H1 (cell line): ENCODE measurements at regions not wholly inside any gene's neighbourhood (a gene's known extent, or its start where the extent isn't known, plus 50 kb on each side); places are given as distances from the start of the nearest gene placed in this dataset.

ENCODE experiments used
- CTCF ChIA-PET: fragments of 300-600 bp; sonication (Branson Sonifier 250); formaldehyde crosslinking; loops from one replicate; lab custom pipeline; 2021; ENCODE audit not compliant: partially characterized antibody; lab: Charles Lee
- POLR2A ChIA-PET: fragments of 300-600 bp; sonication (Branson Sonifier 250); formaldehyde crosslinking; loops from one replicate; lab custom pipeline; 2021; ENCODE audit warnings: inconsistent platforms; ENCODE audit not compliant: partially characterized antibody; lab: Charles Lee
- DNase-seq, 2 experiments: peaks; one replicate each; pipeline versions ENCODE4 v3.0.0 to v3.0.0-alpha.2; 2010 to 2022; ENCODE audit warnings: low spot score in 2 of 2, low read depth in 1 of 2, mixed read lengths in 1 of 2
- FAIRE-seq: peaks from 2 replicates; lab custom pipeline; 2011; peaks lifted over from hg19 to GRCh38; lab: Jason Lieb, UNC
- H2AFZ ChIP-seq: 2 replicates; pipeline ENCODE4 v1.8.1; 2012; ENCODE audit warnings: low read length, inconsistent platforms
- H2AK5ac ChIP-seq: 2 replicates; pipeline ENCODE4 v1.6.1; 2013; ENCODE audit warnings: low read depth, low read length
- H2BK120ac ChIP-seq: replicated peaks from 2 replicates; pipeline ENCODE3; 2013; ENCODE audit warnings: low read depth, low read length, inconsistent platforms
- H2BK12ac ChIP-seq: 2 replicates; pipeline ENCODE4 v1.6.1; 2013; ENCODE audit warnings: low read depth, low read length
- H2BK15ac ChIP-seq: 2 replicates; pipeline ENCODE4 v1.6.1; 2013; ENCODE audit warnings: low read length
- H2BK20ac ChIP-seq: 2 replicates; pipeline ENCODE4 v1.6.1; 2013; ENCODE audit warnings: low read length
- H2BK5ac ChIP-seq: 2 replicates; pipeline ENCODE4 v1.6.1; 2013; ENCODE audit warnings: low read depth, low read length
- H3K14ac ChIP-seq: 2 replicates; pipeline ENCODE4 v1.6.1; 2013; ENCODE audit warnings: inconsistent platforms; ENCODE audit not compliant: insufficient read length
- H3K18ac ChIP-seq: 2 replicates; pipeline ENCODE4 v1.6.1; 2013; ENCODE audit warnings: low read length; ENCODE audit errors: extremely low read depth
- H3K23ac ChIP-seq: 2 replicates; pipeline ENCODE4 v1.6.1; 2013; ENCODE audit warnings: inconsistent platforms; ENCODE audit not compliant: insufficient read length
- H3K23me2 ChIP-seq: 2 replicates; pipeline ENCODE4 v1.6.1; 2013; ENCODE audit warnings: low read depth, low read length
- H3K27ac ChIP-seq: 2 replicates; pipeline ENCODE4 v1.6.1; 2011; ENCODE audit warnings: low read depth, low read length, inconsistent platforms
- H3K27me3 ChIP-seq, 4 experiments: replicated peaks in 1 of 4; 1 replicate in 1 of 4; 2 replicates in 3 of 4; pipeline versions ENCODE4 v1.6.1 to v1.8.1; 2011 to 2013; ENCODE audit warnings: low read length in 3 of 4, mild to moderate bottlenecking in 3 of 4, inconsistent platforms in 2 of 4, mixed read lengths in 2 of 4, moderate library complexity in 1 of 4; ENCODE audit not compliant: control insufficient read depth in 3 of 4, insufficient read depth in 3 of 4; ENCODE audit errors: extremely low read depth in 1 of 4
- H3K36me3 ChIP-seq, 4 experiments: 2 replicates each; pipeline versions ENCODE4 v1.6.1 to v1.8.1; 2011 to 2013; ENCODE audit warnings: mild to moderate bottlenecking in 4 of 4, low read length in 3 of 4, moderate library complexity in 2 of 4, control low read depth in 1 of 4, inconsistent platforms in 1 of 4; ENCODE audit not compliant: insufficient read depth in 4 of 4, control insufficient read depth in 2 of 4
- H3K4ac ChIP-seq: replicated peaks from 2 replicates; pipeline ENCODE3; 2013; ENCODE audit warnings: low read length, low read depth, mixed read lengths, inconsistent platforms; ENCODE audit not compliant: insufficient read length
- H3K4me1 ChIP-seq, 4 experiments: replicated peaks in 1 of 4; 1 replicate in 1 of 4; 2 replicates in 3 of 4; pipeline versions ENCODE4 v1.6.1 to v1.8.1; 2011 to 2013; ENCODE audit warnings: low read length in 3 of 4, inconsistent platforms in 2 of 4, mixed read lengths in 1 of 4; ENCODE audit not compliant: insufficient read depth in 4 of 4, control insufficient read depth in 3 of 4
- H3K4me2 ChIP-seq, 2 experiments: 2 replicates each; pipeline versions ENCODE4 v1.6.1 to v1.8.1; 2011 to 2013; ENCODE audit warnings: low read depth in 2 of 2, low read length in 2 of 2, control low read depth in 1 of 2, inconsistent platforms in 1 of 2, mild to moderate bottlenecking in 1 of 2; ENCODE audit not compliant: insufficient read depth in 1 of 2
- H3K4me3 ChIP-seq, 4 experiments: fragments of 200-600, 300-600 bp in 1 of 4; sonication (generic), shearing (Covaris generic), sonication (Bioruptor Twin) in 1 of 4; 2 replicates each; pipeline versions ENCODE4 v1.5.1 to v1.8.1; 2011 to 2016; ENCODE audit warnings: low read length in 4 of 4, low read depth in 3 of 4, control low read depth in 2 of 4, inconsistent platforms in 2 of 4, mild to moderate bottlenecking in 2 of 4, mixed read lengths in 1 of 4, moderate library complexity in 1 of 4; ENCODE audit not compliant: insufficient read depth in 2 of 4; ENCODE audit errors: extremely low read depth in 1 of 4
- H3K56ac ChIP-seq: replicated peaks from 2 replicates; pipeline ENCODE3; 2013; ENCODE audit warnings: low read depth, mild to moderate bottlenecking, mixed read lengths, low read length, inconsistent platforms; ENCODE audit not compliant: insufficient read length
- H3K79me1 ChIP-seq: 2 replicates; pipeline ENCODE4 v1.6.1; 2013; ENCODE audit warnings: low read depth, low read length, control low read depth
- H3K79me2 ChIP-seq, 2 experiments: 2 replicates each; pipeline versions ENCODE4 v1.6.1 to v1.8.1; 2012 to 2013; ENCODE audit warnings: low read length in 2 of 2, mild to moderate bottlenecking in 2 of 2, inconsistent platforms in 1 of 2; ENCODE audit not compliant: insufficient read depth in 2 of 2, control insufficient read depth in 1 of 2
- H3K9ac ChIP-seq, 4 experiments: replicated peaks in 1 of 4; 1 replicate in 1 of 4; 2 replicates in 3 of 4; pipeline versions ENCODE4 v1.6.1 to v1.8.1; 2011 to 2013; ENCODE audit warnings: low read depth in 3 of 4, low read length in 3 of 4, control low read depth in 2 of 4, mild to moderate bottlenecking in 2 of 4, moderate library complexity in 2 of 4, inconsistent platforms in 1 of 4; ENCODE audit errors: extremely low read depth in 1 of 4
- H3K9me3 ChIP-seq, 2 experiments: 2 replicates each; pipeline versions ENCODE4 v1.6.1 to v1.8.1; 2012 to 2013; ENCODE audit warnings: mild to moderate bottlenecking in 2 of 2, moderate library complexity in 2 of 2, control low read depth in 1 of 2, inconsistent platforms in 1 of 2, low read depth in 1 of 2, low read length in 1 of 2, mixed read lengths in 1 of 2; ENCODE audit not compliant: insufficient read depth in 2 of 2
- H4K20me1 ChIP-seq, 2 experiments: replicated peaks in 1 of 2; 2 replicates each; pipeline versions ENCODE3 to v1.8.1; 2011 to 2013; ENCODE audit warnings: inconsistent platforms in 2 of 2, low read length in 2 of 2, mild to moderate bottlenecking in 1 of 2; ENCODE audit not compliant: insufficient read depth in 2 of 2, control insufficient read depth in 1 of 2
- H4K5ac ChIP-seq: 2 replicates; pipeline ENCODE4 v1.6.1; 2013; ENCODE audit warnings: low read length, low read depth, mixed read lengths, inconsistent platforms; ENCODE audit not compliant: insufficient read length
- H4K8ac ChIP-seq: 2 replicates; pipeline ENCODE4 v1.8.0; 2013; ENCODE audit warnings: mild to moderate bottlenecking, moderate library complexity, low read length, inconsistent platforms; ENCODE audit not compliant: insufficient read depth; ENCODE audit errors: extremely low read depth
- H4K91ac ChIP-seq: replicated peaks from 2 replicates; pipeline ENCODE3; 2013; ENCODE audit warnings: low read length, mixed read lengths, inconsistent platforms; ENCODE audit not compliant: insufficient read length
- RBBP5 ChIP-seq: IDR thresholded peaks from 2 replicates; pipeline ENCODE4 v1.7.1; 2012; ENCODE audit warnings: low read depth, mild to moderate bottlenecking, inconsistent platforms, low read length, moderate library complexity, borderline replicate concordance

GRCh38 chr2:67329513-67329912, 67.6 kb upstream of the ETAA1 start:
- peaks cover 0 to 33% (median 7%) of the 10 kb centered on the region in 4 experiments; a peak in 4 of 7 replicates for H3K4me1 ChIP-seq
- no peak overlapping the region for H3K56ac ChIP-seq
- H3K27ac ChIP-seq, result no peak overlapping the region
- peak overlapping the region; percentile 32 to 61 for H3K4me2 ChIP-seq
- no peak for FAIRE-seq
- no peak overlapping the region for H2BK20ac ChIP-seq
- ChIA-PET POLR2A (interaction anchor here (1.6 to 3.4 kb wide), 3 partner anchors 8 to 12 kb away, joined by 10 to 17 read pairs (median 15); no protein-coding TSS in a partner anchor), CTCF (interaction anchor here (1.7 kb wide), 1 partner anchor 11 kb away, joined by 4 read pairs; no protein-coding TSS in a partner anchor)
- H3K23me2 ChIP-seq, result peaks cover 2% of the 10 kb centered on the region; the same call in 1 of the 2 replicates
- no peaks in the 10 kb centered on the region for H3K27me3 ChIP-seq
- no peaks in the 10 kb centered on the region for H4K20me1 ChIP-seq
- H3K23ac ChIP-seq, result no peak overlapping the region
- peak overlapping the region; percentile 18 for H4K5ac ChIP-seq
- no peak overlapping the region for H2BK12ac ChIP-seq
- H4K8ac ChIP-seq, result no peak overlapping the region
- no peak overlapping the region for H2BK120ac ChIP-seq
- H2BK5ac ChIP-seq, result peak overlapping the region; percentile 93; the same call in 1 of the 2 replicates
- no peaks in the 10 kb centered on the region for H3K79me1 ChIP-seq
- H2AFZ ChIP-seq, result no peak overlapping the region
- no peak overlapping the region for H4K91ac ChIP-seq
- H3K36me3 ChIP-seq, result peaks cover 0 to 3% (median 1%) of the 10 kb centered on the region in 4 experiments; a peak in 2 of 8 replicates
- no peak overlapping the region for H2AK5ac ChIP-seq
- no peak overlapping the region for H2BK15ac ChIP-seq
- no peak overlapping the region for H3K18ac ChIP-seq
- H3K9ac ChIP-seq, result no peak overlapping the region
- no peak overlapping the region for H3K14ac ChIP-seq
- peaks cover 0 to 29% of the 10 kb centered on the region in 2 experiments; a peak in 2 of 4 replicates for H3K79me2 ChIP-seq
- H3K4ac ChIP-seq, result no peak overlapping the region
- peak overlapping the region in 1 of 4 experiments; percentile 80; a peak in 2 of 8 replicates for H3K4me3 ChIP-seq
- no peak for DNase-seq
- no peaks in the 10 kb centered on the region for H3K9me3 ChIP-seq
- no peak for TF ChIP-seq RBBP5
